HepG2 (cell line): ENCODE measurements at regions not wholly inside any gene's neighbourhood (a gene's known extent, or its start where the extent isn't known, plus 50 kb on each side); places are given as distances from the start of the nearest gene placed in this dataset.
"Not testable (repeated sequence)": the region's sequence is repeated elsewhere in the genome, so short reads cannot be mapped to it uniquely, and the experiment has no call there.

Source experiments
- ATAC-seq: fragments of 200-7000 bp; cut with Tn5 transposase; 3 replicates; pipeline ENCODE4 v1.9.1; 2020; ENCODE audit warnings: mild to moderate bottlenecking, moderate library complexity
- BruUV-seq: library from RNA; stranded (reverse); fragments of 400-500 nt; replicated peaks from 2 replicates; lab custom pipeline; 2021; lab: Mats Ljungman, UMichigan
- CTCF ChIA-PET: fragments of 300-600 bp; formaldehyde crosslinking; extraction: SDS; loops from one replicate; lab custom pipeline; 2021; ENCODE audit warnings: low total read pairs, inconsistent platforms, low intra/inter-chr PET ratio; lab: Yijun Ruan, JAX
- POLR2A ChIA-PET: fragments of 350-600 bp; sonication (Branson Sonifier 250); formaldehyde crosslinking; loops from one replicate; lab custom pipeline; 2020; ENCODE audit warnings: antibody characterized with exemption, inconsistent platforms; lab: Yijun Ruan, JAX
- DNase-seq: peaks from one replicate; pipeline ENCODE4 v3.0.0-alpha.2; 2015; ENCODE audit warnings: low spot score
- FAIRE-seq: peaks from 3 replicates; lab custom pipeline; 2011; peaks lifted over from hg19 to GRCh38; lab: Jason Lieb, UNC
- H2AFZ ChIP-seq: one replicate; pipeline ENCODE4 v1.6.1; 2011; ENCODE audit warnings: low read length, inconsistent platforms
- H3K27ac ChIP-seq: fragments of 300-600 bp; 3 replicates; pipeline ENCODE4 v1.8.0; 2011; ENCODE audit warnings: mixed run types, mild to moderate bottlenecking, mixed read lengths, low read length, inconsistent platforms; ENCODE audit not compliant: insufficient read depth; ENCODE audit errors: extremely low read length
- H3K27me3 ChIP-seq, 2 experiments: fragments of 200-600 bp in 1 of 2; 2 replicates in 1 of 2; 3 replicates in 1 of 2; pipeline versions ENCODE4 v1.6.0 to v1.8.0; 2011; ENCODE audit warnings: low read length in 2 of 2, mild to moderate bottlenecking in 2 of 2, moderate library complexity in 2 of 2, inconsistent platforms in 1 of 2; ENCODE audit not compliant: insufficient read depth in 2 of 2, control insufficient read depth in 1 of 2
- H3K36me3 ChIP-seq, 2 experiments: fragments of 200-600 bp in 1 of 2; replicated peaks in 1 of 2; 2 replicates in 1 of 2; 3 replicates in 1 of 2; pipeline versions ENCODE4 v1.5.1 to v1.8.0; 2011; ENCODE audit warnings: low read length in 2 of 2, inconsistent platforms in 1 of 2; ENCODE audit not compliant: insufficient read depth in 2 of 2, control insufficient read depth in 1 of 2
- H3K4me1 ChIP-seq: 2 replicates; pipeline ENCODE4 v1.5.1; 2012; ENCODE audit warnings: low read length, inconsistent platforms; ENCODE audit not compliant: insufficient read depth
- H3K4me2 ChIP-seq: 2 replicates; pipeline ENCODE4 v1.6.0; 2011; ENCODE audit warnings: low read depth, low read length, inconsistent platforms
- H3K4me3 ChIP-seq, 3 experiments: fragments of 200-600 bp in 1 of 3; sonication (generic), shearing (Covaris generic) in 1 of 3; replicated peaks in 1 of 3; 2 replicates each; pipeline ENCODE4 v1.5.1; 2011 to 2016; ENCODE audit warnings: low read length in 3 of 3, inconsistent platforms in 2 of 3, low read depth in 2 of 3, mild to moderate bottlenecking in 2 of 3, control low read depth in 1 of 3, mixed read lengths in 1 of 3; ENCODE audit not compliant: insufficient read depth in 1 of 3
- H3K79me2 ChIP-seq: one replicate; pipeline ENCODE4 v1.6.1; 2011; ENCODE audit warnings: low read length, inconsistent platforms; ENCODE audit not compliant: insufficient read depth
- H3K9ac ChIP-seq: 2 replicates; pipeline ENCODE4 v1.6.0; 2011; ENCODE audit warnings: mild to moderate bottlenecking, low read depth, low read length, inconsistent platforms; ENCODE audit not compliant: insufficient read depth
- H3K9me3 ChIP-seq: 2 replicates; pipeline ENCODE4 v1.5.1; 2012; ENCODE audit warnings: mild to moderate bottlenecking, low read length
- H4K20me1 ChIP-seq: 2 replicates; pipeline ENCODE4 v1.6.0; 2011; ENCODE audit warnings: inconsistent platforms, mild to moderate bottlenecking, low read length, moderate library complexity; ENCODE audit not compliant: insufficient read depth
- CEBPB ChIP-seq: IDR thresholded peaks from 2 replicates; pipeline ENCODE4 v1.6.1; 2011; ENCODE audit warnings: low read depth, low read length, improper control_type of control experiment, borderline replicate concordance
- WGBS: methylation state at CpG from one replicate; pipeline ENCODE4 v1.1.6; 2017; ENCODE audit warnings: low lambda C conversion rate; 5-methylcytosine and 5-hydroxymethylcytosine counted together
- in situ Hi-C: cut with HindIII; loops from 2 replicates; pipeline ENCODE4 v1.10.0; 2017; ENCODE audit warnings: low pct_unique_long_range_greater_than_20kb; ENCODE audit not compliant: extremely low pct_ligation_motif_present
- intact Hi-C: fragments of 100-400 bp; cut with micrococcal nuclease; formaldehyde crosslinking; loops from one replicate; pipeline ENCODE4 v1.10.0; 2022; ENCODE audit not compliant: unreplicated experiment

DNA sequence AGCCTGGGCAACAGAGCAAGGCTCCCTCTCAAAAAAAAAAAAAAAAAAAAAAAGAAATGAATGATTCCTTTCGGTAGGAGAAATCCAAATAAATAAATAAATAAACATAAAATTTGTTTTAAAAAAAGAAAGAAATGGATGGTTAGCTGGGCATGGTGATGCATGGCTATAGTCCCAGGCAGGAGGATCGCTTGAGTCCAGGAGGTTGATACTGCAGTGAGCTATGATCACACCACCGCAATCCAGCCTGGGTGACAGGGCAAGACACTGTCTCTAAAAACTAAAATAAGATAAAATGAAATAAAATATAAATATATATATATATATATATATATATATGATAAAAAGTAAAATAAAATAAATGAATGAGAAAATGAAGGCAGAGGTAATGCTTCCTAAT lies 264.1 kb downstream of the GOLGA6L6 start:
- FAIRE-seq, H3K4me3 ChIP-seq, POLR2A ChIA-PET, in situ Hi-C loops, intact Hi-C loops, BruUV-seq, CTCF ChIA-PET, H3K4me1 ChIP-seq, H3K36me3 ChIP-seq, H4K20me1 ChIP-seq, H3K9ac ChIP-seq, H3K4me2 ChIP-seq, H2AFZ ChIP-seq, DNase-seq, H3K79me2 ChIP-seq, H3K27ac ChIP-seq, ATAC-seq, H3K27me3 ChIP-seq: not testable (repeated sequence)
- WGBS: 54% methylated on average over 3 of the region's 3 CpGs
- H3K9me3 ChIP-seq: peaks cover 13% of the 10 kb centered on the region; the same call in 1 of the 2 replicates

DNA sequence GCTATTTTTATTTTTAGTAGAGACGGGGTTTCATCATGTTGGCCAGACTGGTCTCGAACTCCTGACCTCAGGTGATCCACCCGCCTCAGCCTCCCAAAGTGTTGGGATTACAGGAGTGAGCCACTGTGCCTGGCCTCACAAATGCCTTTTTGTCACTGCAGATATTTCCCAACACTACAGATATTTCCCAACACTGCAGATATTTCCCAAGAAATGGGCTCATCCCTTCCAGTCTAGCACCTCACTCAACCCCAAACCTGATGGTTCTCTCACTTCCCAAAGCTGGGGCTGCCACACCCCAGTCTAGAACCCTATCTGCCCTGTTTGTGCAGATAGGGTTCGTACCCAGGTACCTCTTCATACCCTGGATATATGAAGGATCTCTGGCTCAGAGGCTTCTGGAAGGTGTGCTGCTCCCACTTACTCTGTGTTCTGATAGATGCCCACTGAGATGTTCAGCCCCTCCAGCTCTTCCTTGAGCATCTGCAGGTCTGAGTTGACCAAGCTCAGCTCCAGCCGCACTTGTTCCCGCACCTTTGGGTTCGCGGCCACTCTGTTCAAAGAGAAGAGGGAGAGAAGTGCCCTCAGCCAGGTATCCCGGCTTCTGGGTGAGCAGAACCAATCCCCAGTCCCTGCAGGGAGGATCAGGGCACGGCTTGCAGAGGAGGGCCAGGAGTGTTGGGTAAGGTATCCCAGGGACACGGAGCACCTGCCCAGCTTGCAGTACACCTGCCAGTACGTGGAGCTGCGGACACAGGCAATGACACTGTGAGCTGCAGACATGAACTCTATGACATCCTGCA lies 265.1 kb downstream of the GOLGA6L6 start:
- ATAC-seq, H3K27me3 ChIP-seq, POLR2A ChIA-PET, intact Hi-C loops, H3K9me3 ChIP-seq, DNase-seq, H3K36me3 ChIP-seq, BruUV-seq, H3K4me1 ChIP-seq, H2AFZ ChIP-seq, H3K9ac ChIP-seq, FAIRE-seq, H3K79me2 ChIP-seq, in situ Hi-C loops, H3K4me3 ChIP-seq, H3K4me2 ChIP-seq, H4K20me1 ChIP-seq, CTCF ChIA-PET, H3K27ac ChIP-seq: not testable (repeated sequence)
- 44% methylated on average over 13 of the region's 13 CpGs for WGBS
- TF ChIP-seq CEBPB: peak; percentile 73

DNA sequence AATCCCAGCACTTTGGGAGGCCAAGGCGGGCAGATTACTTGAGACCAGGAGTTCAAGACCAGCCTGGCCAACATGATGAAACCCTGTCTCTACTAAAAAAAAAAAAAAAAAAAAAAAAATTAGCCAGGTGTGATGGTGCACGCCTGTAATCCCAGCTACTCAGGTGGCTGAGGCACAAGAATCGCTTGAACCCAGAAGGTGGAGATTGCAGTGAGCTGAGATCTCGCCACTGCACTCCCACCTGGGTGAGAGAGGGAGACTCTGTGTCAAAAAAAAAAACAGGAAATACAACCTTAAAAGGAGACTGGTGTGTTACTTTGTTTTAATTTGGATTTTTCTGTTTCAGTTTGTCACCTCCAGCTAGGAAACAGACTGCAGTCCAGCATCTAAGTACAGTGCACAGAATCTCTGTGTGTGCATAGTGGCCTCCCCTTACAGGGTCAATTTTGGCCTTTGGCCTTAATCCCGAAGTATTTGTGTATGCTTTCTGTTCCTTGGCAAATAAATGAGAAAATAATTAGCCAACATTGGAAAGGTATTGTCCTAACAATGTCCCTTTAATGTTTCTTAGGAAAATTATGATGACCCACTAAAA lies 266.1 kb downstream of the GOLGA6L6 start:
- BruUV-seq, H3K27ac ChIP-seq, H3K4me3 ChIP-seq, H3K36me3 ChIP-seq, H3K9ac ChIP-seq, DNase-seq, H3K4me1 ChIP-seq, H3K4me2 ChIP-seq, H3K27me3 ChIP-seq, H3K79me2 ChIP-seq, H4K20me1 ChIP-seq, H3K9me3 ChIP-seq, H2AFZ ChIP-seq, POLR2A ChIA-PET, intact Hi-C loops, CTCF ChIA-PET, in situ Hi-C loops: not testable (repeated sequence)
- FAIRE-seq (peak; percentile 50), ATAC-seq (peak; percentile 51; the same call in 2 of the 3 replicates)
- WGBS: 26% methylated on average over 5 of the region's 5 CpGs
